ENCODE measurements at regions not wholly inside any gene's neighbourhood (a gene's known extent, or its start where the extent isn't known, plus 50 kb on each side); places are given as distances from the start of the nearest gene placed in this dataset.

DNA sequence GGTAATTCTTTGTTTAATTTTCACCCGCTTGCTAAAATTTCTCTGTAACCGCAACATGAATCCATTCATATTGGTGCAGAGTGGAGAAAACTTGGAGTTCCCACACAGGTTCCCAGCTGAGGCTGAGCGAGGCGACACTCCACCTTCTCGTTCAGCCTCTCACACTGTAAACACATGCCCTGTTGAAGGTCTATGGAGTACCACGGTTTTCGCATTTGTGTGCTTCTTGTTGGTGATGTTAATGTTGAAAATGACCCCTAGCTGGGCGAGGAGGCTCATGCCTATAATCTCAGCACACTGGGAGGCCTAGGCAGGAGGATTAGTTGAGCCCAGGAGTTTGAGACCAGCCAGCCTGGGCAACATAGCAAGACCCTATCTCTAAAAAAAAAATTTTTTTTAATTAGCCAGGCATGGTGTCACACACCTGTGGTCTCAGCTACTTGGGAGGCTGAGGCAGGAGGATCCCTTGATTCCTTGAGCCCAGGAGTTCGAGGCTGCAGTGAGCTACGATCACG, 67.2 kb downstream of the ARHGEF18 start:
- H3K4me3 ChIP-seq (ENCODE audit: low read depth, low read length): no peak overlapping the region

DNA sequence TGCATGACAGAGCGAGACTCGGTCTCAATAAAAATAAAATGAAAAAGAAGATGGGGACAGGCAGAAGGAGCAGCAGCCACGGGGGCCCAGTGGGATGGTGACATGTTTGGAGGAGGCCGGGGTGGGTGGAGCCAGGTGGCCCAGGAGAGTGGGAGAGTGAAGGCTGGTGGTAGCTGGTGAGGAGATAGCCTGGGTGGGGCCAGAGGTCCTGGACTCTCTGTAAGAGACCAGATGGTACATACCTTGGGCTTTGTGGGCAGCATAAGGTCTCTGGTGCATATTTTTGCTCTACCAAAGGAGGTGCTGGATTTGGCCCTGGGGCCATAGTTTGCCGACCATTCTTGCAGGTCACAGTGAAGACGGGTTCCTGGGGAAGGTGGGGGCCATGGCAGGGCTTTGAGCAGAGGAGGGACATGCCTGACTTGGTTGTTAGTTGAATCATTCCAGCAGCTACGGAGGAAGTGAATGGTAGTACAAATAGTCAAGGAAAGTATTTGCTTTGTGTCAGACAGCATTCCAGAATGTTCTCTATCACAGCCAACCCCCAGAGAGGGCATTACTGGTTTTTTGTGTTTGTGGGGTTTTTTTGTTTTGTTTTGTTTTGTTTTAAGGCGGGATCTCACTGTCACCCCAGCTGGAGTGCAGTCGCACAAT, 69.1 kb downstream of the ARHGEF18 start:
- TF ChIP-seq, protein P1, sequence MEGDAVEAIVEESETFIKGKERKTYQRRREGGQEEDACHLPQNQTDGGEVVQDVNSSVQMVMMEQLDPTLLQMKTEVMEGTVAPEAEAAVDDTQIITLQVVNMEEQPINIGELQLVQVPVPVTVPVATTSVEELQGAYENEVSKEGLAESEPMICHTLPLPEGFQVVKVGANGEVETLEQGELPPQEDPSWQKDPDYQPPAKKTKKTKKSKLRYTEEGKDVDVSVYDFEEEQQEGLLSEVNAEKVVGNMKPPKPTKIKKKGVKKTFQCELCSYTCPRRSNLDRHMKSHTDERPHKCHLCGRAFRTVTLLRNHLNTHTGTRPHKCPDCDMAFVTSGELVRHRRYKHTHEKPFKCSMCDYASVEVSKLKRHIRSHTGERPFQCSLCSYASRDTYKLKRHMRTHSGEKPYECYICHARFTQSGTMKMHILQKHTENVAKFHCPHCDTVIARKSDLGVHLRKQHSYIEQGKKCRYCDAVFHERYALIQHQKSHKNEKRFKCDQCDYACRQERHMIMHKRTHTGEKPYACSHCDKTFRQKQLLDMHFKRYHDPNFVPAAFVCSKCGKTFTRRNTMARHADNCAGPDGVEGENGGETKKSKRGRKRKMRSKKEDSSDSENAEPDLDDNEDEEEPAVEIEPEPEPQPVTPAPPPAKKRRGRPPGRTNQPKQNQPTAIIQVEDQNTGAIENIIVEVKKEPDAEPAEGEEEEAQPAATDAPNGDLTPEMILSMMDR (IDR thresholded peaks at IDR 0.05; ENCODE audit: insufficient read depth, low read depth, low read length): no peak
- H3K4me3 ChIP-seq (ENCODE audit: low read depth, low read length): no peak overlapping the region
- no peak for DNase-seq (ENCODE audit: low read depth)

More for the DNA sequence above, 67.2 kb downstream of the ARHGEF18 start:
- TF ChIP-seq, protein P1 (IDR thresholded peaks at IDR 0.05; ENCODE audit: insufficient read depth, low read depth, low read length): no peak
- no peak for DNase-seq (ENCODE audit: low read depth)

DNA sequence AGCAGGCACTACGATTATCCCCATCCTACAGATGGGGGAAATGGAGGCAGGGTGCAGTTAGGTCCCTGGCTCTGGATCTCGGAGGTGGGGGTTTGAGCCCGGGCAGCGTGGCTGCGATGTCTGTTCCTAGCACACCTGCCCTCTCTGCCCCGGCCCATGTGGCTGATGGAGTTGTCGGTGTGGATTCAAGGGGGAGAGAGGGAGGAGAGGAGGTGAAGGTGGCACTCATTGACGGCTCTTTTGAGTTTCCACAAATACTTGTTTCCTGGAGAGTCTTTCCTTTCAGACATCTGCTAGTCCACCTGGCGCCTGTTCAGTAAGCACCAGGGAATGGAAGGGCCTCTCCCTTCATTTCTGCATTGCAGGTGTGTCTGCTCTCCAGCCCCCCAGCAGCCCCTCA, 69.9 kb downstream of the ARHGEF18 start:
- DNase-seq (ENCODE audit: low read depth): no peak
- TF ChIP-seq, protein P1 (IDR thresholded peaks at IDR 0.05; ENCODE audit: insufficient read depth, low read depth, low read length): no peak
- no peak overlapping the region for H3K4me3 ChIP-seq (ENCODE audit: low read depth, low read length)

DNA sequence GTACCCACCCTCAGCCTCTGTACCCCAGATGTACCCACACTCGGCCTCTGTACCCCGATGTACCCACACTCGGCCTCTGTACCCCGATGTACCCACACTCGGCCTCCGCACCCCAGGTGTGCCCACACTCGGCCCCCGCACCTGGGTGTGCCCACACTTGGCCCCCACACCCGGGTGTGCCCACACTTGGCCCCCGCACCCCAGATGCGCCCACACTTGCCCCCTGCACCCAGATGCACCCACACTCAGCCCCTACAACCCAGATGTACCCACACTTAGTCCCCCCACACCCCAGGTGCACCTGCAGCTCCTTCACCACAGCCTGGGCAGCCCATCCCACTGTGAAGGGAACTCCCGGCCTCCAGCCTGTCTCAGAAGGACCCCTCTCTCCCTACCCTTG, 69.7 kb downstream of the PEX11G start:
- no peak for DNase-seq (ENCODE audit: low read depth)
- TF ChIP-seq, protein P1 (IDR thresholded peaks at IDR 0.05; ENCODE audit: insufficient read depth, low read depth, low read length): no peak
- H3K4me3 ChIP-seq (ENCODE audit: low read depth, low read length): no peak overlapping the region

DNA sequence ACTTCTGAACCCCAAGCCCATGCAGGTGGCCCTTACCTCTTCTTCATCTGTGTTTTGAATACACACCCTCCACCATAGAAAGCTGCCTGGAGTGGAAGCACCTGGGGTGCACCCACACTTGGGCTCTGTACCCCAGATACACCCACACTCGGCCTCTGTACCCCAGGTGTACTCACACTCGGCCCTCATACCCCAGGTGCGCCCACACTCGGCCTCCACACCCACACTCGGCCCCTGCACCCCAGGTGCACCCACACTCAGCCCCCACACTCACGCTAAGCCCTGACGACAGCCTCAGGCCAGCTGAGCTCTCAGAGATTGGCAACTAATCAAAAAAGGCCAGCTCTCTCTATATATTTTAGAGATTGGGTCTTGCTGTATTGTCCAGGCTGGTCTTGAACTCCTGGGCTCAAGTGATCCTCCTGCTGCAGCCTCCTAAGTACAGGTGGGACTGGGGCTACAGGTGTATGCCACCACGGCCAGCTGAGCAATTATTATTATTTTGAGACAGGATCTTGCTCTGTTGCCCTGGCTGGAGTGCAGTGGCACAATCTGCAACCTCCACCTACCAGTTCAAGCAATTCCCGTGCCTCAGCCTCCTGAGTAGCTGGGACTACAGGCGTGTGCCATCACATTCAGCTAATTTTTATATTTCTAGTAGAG, 68.9 kb downstream of the PEX11G start:
- TF ChIP-seq, protein P1 (IDR thresholded peaks at IDR 0.05; ENCODE audit: insufficient read depth, low read depth, low read length): no peak
- no peak for DNase-seq (ENCODE audit: low read depth)
- H3K4me3 ChIP-seq (ENCODE audit: low read depth, low read length): no peak overlapping the region

DNA sequence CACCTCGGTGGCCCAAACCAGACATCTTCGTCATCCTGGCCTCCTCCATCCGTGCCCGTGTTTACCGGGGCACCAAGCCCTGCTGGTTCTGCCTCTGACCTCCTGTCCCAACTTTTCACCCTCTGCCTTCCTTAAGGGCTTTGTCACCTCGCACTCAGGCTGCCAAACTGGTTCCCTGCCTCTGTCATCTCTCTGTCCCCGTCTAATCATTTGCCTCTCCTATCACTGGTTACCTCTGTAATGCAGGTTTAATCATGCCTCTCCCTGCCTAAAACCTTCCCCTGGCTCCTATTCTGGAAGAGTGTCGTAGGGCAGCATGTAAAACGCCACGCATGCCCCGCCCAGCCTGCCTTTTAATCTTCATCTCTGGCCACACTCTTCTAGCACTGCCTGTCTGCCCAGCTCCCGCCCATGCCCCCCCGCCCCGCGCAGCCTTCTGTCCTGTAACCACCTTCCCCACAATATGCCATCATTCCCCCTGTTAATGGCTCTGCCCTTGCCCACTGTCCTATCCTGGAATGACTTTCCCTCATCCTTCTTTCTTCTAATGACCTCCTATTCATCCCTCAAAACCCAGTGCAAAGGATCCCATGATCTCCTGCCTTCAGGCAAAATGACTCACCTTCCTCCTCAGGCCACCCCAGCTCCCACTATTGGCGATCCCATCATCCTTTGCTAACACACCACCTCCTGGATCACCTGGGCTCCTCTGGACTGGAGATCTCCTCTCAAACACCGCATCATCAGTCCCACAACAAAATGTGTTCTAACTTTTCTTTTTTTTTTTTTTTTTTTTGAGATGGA, 66.7 kb downstream of the PEX11G start:
- TF ChIP-seq, protein P1 (IDR thresholded peaks at IDR 0.05; ENCODE audit: insufficient read depth, low read depth, low read length): no peak
- no peak for DNase-seq (ENCODE audit: low read depth)

More for the DNA sequence above, 66.7 kb downstream of the PEX11G start:
- H3K4me3 ChIP-seq (ENCODE audit: low read depth, low read length): no peak overlapping the region

Measured in fibroblast of villous mesenchyme (primary cell).